ENCODE measurements at regions not wholly inside any gene's neighbourhood (a gene's known extent, or its start where the extent isn't known, plus 50 kb on each side); places are given as distances from the start of the nearest gene placed in this dataset.

GRCh38 chr1:14328685-14329084 lies 269.8 kb upstream of the KAZN start:
- Mint-ChIP-seq H3K9me3 (ENCODE audit: low read depth) (no peaks in the 10 kb centered on the region), H3K36me3 (ENCODE audit: insufficient read depth) (no peaks in the 10 kb centered on the region), H3K27me3 (peaks cover 11% of the 10 kb centered on the region), H3K4me1 (ENCODE audit: low read depth) (no peaks in the 10 kb centered on the region), H3K27ac (no peak overlapping the region), H3K4me3 (ENCODE audit: low read depth) (no peak overlapping the region)
- TF ChIP-seq, protein P1, sequence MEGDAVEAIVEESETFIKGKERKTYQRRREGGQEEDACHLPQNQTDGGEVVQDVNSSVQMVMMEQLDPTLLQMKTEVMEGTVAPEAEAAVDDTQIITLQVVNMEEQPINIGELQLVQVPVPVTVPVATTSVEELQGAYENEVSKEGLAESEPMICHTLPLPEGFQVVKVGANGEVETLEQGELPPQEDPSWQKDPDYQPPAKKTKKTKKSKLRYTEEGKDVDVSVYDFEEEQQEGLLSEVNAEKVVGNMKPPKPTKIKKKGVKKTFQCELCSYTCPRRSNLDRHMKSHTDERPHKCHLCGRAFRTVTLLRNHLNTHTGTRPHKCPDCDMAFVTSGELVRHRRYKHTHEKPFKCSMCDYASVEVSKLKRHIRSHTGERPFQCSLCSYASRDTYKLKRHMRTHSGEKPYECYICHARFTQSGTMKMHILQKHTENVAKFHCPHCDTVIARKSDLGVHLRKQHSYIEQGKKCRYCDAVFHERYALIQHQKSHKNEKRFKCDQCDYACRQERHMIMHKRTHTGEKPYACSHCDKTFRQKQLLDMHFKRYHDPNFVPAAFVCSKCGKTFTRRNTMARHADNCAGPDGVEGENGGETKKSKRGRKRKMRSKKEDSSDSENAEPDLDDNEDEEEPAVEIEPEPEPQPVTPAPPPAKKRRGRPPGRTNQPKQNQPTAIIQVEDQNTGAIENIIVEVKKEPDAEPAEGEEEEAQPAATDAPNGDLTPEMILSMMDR (IDR thresholded peaks at IDR 0.05; ENCODE audit: unreplicated experiment), result no peak
- no peak for DNase-seq (ENCODE audit: low spot score, unreplicated experiment)

- Mint-ChIP-seq H3K4me3 (ENCODE audit: low read depth) (no peak overlapping the region), H3K27ac (no peak overlapping the region), H3K4me1 (ENCODE audit: low read depth) (no peaks in the 10 kb centered on the region), H3K36me3 (ENCODE audit: insufficient read depth) (no peaks in the 10 kb centered on the region), H3K27me3 (peaks cover 5% of the 10 kb centered on the region), H3K9me3 (ENCODE audit: low read depth) (no peaks in the 10 kb centered on the region)
- DNase-seq (ENCODE audit: low spot score, unreplicated experiment), result no peak
- TF ChIP-seq, protein P1 (IDR thresholded peaks at IDR 0.05; ENCODE audit: unreplicated experiment), result no peak
These were observed 266.3 kb upstream of the KAZN start for GRCh38 chr1:14332158-14332557.

DNA sequence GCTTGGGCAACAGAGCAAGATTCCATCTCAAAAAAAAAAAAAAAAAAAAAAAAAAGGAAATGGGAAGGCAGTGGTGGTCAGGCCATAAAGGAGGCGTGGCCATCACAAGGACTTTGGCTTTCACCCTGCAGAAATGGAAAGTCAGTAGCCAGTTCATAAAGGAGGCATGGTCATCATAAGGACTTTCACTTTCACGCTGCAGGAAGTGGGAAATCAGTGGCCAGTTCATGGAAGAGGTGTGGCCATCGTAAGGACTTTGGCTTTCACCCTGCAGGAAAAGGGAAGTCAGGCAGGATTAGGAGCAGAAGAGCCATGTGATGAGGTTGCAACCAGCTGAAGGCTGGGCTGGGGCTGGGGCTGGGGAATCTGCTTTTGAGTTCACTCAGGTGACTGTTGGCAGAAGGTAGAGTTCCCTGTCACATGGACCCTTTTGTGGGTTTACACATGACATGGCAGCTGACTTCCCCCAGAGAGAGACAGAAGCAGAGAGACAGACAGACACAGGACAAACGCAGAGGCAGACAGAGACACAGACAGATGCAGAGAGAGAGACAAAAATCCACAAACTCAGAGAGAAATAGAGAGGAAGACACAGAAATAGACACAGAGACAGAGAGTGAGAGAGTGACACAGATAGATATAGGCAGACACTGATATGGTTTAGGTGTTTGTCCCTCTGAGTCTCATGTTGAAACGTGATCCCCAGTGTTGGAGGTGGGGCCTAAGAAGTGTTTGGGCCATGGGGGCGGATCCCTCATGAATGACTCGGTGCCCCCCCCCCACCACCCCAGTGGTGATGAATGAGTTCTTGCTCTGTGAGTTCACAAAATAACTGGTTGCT lies 263.9 kb upstream of the KAZN start:
- H3K4me3 Mint-ChIP-seq (ENCODE audit: low read depth), result no peak overlapping the region
- TF ChIP-seq, protein P1 (IDR thresholded peaks at IDR 0.05; ENCODE audit: unreplicated experiment), result no peak
- H3K36me3 Mint-ChIP-seq (ENCODE audit: insufficient read depth), result no peaks in the 10 kb centered on the region
- peaks cover 8% of the 10 kb centered on the region for H3K27me3 Mint-ChIP-seq
- DNase-seq (ENCODE audit: low spot score, unreplicated experiment), result no peak
- no peaks in the 10 kb centered on the region for H3K4me1 Mint-ChIP-seq (ENCODE audit: low read depth)
- no peak overlapping the region for H3K27ac Mint-ChIP-seq
- no peaks in the 10 kb centered on the region for H3K9me3 Mint-ChIP-seq (ENCODE audit: low read depth)

- no peaks in the 10 kb centered on the region for H3K9me3 Mint-ChIP-seq (ENCODE audit: low read depth)
- TF ChIP-seq, protein P1 (IDR thresholded peaks at IDR 0.05; ENCODE audit: unreplicated experiment), result no peak
- H3K27me3 Mint-ChIP-seq, result peaks cover 29% of the 10 kb centered on the region
- no peak for DNase-seq (ENCODE audit: low spot score, unreplicated experiment)
- no peaks in the 10 kb centered on the region for H3K36me3 Mint-ChIP-seq (ENCODE audit: insufficient read depth)
- no peak overlapping the region for H3K4me3 Mint-ChIP-seq (ENCODE audit: low read depth)
- no peak overlapping the region for H3K27ac Mint-ChIP-seq
- no peaks in the 10 kb centered on the region for H3K4me1 Mint-ChIP-seq (ENCODE audit: low read depth)
These were observed 260.0 kb upstream of the KAZN start for GRCh38 chr1:14338509-14338908.

DNA sequence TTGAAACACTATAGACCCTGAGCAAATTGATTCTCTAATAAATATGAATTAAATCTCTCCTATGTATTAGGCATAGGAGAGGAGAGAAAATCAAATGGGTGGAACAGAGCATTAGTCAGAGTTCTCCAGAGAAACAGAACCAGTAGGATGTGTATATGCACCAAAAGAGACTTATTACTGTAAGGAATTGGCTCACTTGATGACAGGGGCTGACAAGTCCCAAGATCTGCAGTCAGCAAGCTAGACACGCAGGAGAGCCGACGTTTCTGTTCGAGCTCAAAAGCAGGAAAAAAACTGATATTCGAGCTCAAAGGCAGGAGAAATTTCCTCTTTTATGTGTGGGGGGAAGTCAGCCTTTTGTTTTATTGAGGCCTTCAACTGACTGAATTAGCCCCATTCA lies 259.2 kb upstream of the KAZN start:
- H3K4me1 Mint-ChIP-seq (ENCODE audit: low read depth), result peaks cover 2% of the 10 kb centered on the region
- no peak overlapping the region for H3K4me3 Mint-ChIP-seq (ENCODE audit: low read depth)
- no peak overlapping the region for H3K27ac Mint-ChIP-seq
- H3K36me3 Mint-ChIP-seq (ENCODE audit: insufficient read depth), result no peaks in the 10 kb centered on the region
- peaks cover 34% of the 10 kb centered on the region for H3K27me3 Mint-ChIP-seq
- TF ChIP-seq, protein P1 (IDR thresholded peaks at IDR 0.05; ENCODE audit: unreplicated experiment), result no peak
- DNase-seq (ENCODE audit: low spot score, unreplicated experiment), result no peak
- H3K9me3 Mint-ChIP-seq (ENCODE audit: low read depth), result no peaks in the 10 kb centered on the region
